NCI-H146 treated with DMSO at 0.1 percent for 48 hours (cell line): ENCODE measurements at regions not wholly inside any gene's neighbourhood (a gene's known extent, or its start where the extent isn't known, plus 50 kb on each side); places are given as distances from the start of the nearest gene placed in this dataset.

ENCODE experiments used
- DNase-seq: peaks from one replicate; lab custom pipeline; 2025; ENCODE audit not compliant: unreplicated experiment; lab: John Stamatoyannopoulos, UW

DNA sequence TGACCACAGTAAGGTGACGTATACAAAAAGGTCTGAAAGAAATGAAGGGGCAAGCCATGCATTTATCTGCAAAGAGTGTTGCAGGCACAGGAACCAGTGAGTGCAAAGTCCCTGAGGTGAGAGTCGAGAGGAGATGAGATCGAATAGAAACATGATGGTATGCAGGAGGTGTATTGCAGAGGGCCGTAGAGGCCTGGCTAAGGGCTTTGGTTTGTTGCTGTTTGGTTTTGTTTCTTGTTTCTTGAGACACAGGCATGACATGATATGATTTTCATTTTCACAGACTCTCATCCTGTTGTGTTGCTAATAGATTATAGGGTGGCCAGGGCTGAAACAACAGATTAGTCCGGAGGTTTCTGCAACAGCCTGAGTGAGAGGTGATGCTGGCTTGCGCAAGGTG lies 80.4 kb downstream of the HSPH1 start:
- no peak for DNase-seq

DNA sequence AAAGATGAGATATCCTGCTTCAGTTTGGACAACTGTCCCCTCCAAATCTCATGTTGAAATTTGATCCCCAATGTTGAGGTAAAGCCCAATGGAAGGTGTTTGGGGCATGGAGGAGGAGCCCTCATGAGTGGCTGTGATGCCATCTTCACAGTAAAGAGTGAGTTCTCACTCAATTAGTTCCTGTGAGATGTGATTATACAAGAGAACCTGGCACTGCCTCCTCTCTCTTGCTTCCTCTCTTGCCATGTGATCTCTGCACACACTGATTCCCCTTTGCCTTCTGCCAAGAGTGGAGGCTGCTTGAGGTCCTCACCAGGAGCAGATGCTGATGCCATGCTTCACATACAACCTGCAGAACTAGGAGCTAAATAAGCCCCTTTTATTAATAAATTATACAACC lies 86.9 kb downstream of the HSPH1 start:
- no peak for DNase-seq

DNA sequence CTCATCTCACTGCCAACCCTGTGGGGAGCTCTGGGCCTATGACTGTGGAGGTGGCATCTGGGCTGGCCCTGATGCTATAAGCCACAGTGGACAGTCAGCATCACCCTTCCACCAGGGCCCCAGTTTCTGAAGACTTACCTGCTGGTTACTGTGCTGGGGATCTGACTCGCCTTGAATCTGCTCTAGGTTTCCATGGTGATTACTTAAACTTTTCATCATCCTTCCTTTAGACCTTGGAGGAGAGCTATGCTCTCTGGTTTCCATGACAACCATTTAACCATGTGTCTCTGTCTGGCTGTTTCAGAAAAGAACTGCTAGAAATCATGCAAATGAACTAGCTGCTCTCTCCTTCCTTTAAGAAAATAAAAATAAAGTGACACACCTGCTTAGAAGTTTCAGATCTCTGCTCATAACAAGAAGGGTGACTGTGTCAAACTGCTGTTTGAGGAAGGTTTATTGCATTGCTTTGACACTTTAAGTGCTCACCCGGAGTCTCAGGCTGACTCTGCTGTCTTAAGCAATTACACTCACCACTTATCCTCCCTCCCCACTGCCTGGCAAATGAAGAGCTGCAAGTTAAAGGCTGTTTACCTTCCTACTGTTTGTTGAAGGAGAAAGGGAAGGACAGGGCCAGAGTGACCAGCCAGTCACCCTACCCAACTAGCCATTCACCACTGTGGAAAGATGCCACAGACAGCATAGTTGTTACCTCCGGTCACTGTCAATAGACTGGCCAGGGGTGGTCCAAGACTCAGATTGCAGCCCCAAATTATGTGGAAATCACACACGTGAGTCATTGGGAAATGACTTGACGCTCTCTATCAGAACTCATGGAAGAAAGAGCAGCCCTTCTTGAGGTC lies 87.6 kb downstream of the HSPH1 start:
- DNase-seq, result no peak

DNA sequence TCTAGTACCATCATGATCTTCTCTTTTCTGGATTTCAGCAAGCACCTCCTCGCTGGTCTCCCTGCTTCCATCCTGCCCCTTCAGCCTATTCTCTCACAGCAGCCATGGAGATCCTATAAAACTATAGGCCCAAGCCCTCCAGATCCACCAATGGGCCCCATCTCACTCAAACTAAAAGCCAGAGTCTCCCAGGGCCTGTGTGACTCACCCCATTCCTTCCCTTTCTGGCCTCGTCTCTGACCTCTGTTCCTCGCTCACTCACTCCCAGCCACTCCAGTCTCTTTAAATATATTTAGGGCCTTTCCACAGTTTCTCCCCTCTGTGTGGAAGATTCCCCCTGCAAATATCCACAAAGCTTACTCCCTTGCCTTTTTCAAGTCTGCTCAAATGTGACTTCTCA lies 89.7 kb downstream of the HSPH1 start:
- no peak for DNase-seq

DNA sequence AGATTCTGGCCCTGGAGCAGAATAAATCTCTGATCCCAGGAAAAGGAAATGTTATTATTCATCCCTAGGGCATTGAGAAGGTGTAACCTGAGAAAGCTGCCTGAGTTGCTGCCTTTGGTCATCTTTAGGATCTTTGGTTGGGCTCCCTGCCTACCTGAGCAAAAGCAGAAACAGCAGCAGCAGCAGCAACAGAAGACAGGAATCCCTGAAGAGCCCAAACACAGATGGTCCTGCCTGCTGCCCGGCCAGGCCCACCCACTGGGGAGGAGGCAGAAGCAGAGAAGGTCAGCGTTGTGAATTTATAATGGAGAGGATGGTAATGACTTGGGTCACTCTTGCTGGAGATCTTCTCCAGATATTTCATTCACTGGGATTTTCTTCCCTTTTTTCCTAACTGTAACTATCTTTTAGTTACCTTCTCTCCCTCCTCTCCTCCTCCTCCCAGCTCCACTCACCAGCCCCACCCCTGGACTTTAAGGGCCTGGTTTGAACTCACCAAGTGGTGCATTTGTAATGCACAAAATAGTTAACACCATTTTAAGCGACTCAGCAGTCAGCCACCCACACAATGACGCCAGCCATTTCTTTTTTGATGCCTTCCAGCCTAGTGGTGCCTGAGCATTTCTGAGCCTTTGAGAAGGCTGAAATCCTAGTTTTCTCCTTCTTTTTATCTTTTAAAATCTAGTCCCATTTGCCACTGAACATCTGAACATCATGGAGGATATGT lies 91.7 kb downstream of the HSPH1 start:
- DNase-seq, result no peak

DNA sequence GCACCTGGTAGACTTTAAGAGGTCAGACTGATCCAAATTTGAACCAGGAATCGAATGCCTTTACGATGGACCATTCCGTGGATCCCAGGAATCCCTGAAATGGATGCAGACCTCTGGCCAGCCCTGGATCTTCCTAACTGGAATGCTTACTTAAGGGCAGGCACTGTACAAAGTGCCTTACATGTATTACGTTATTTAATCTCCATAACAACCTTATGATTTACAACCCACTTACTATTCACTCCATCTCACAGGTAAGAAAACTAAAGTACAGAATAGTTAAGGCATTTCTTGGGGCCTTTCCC lies 93.6 kb downstream of the HSPH1 start:
- DNase-seq, result no peak

DNA sequence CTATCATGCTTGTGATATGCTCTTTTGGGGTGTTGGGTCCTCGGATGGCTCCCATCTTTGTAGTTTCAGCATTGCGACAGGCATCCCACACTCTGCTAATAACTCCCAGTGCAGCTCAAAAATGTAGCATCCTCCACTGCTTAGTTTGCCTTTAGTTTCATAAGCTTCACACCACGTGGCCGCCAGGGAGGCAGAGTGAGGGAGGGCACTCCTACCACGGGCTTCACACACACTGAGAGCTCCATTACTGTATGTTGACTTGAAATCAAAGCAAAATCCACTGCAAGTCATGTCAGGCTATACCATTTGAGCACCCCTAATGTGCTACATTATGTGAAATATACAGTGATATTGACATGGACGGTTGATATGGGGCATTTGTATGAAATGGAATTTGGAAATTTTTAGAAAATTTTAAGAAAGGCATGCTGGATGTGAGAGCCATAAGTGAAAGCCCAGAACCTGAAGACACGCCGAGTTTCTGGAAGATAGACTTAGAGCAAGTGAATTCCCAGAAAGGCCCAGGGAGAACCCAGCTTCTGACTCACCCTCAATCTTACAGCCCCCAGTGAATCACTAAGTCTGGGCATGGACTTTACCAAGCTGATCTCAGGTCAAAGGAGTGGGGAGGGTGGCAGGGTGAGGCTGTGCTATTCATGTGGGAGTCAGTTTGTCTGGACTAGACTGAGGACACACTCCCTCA lies 94.1 kb downstream of the HSPH1 start:
- DNase-seq, result no peak

DNA sequence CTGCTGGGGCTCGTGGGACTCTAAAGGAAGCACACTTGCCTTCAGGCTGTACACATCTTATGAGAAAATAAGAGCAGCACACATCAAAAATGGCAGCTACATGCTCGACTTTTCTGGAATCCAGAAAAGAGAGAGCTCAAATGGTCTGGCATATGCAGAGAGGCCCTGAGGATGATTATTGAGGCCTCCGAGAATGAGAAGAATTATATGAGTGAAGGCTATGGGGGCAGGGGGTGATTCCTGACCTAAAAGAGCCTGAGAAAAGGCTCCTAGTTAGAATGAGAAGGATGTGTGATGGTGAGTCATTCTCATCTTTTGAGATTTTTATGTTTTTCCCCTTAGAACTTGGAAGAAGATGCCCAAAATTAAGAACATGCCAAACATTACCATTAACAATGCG lies 97.1 kb downstream of the HSPH1 start:
- no peak for DNase-seq

DNA sequence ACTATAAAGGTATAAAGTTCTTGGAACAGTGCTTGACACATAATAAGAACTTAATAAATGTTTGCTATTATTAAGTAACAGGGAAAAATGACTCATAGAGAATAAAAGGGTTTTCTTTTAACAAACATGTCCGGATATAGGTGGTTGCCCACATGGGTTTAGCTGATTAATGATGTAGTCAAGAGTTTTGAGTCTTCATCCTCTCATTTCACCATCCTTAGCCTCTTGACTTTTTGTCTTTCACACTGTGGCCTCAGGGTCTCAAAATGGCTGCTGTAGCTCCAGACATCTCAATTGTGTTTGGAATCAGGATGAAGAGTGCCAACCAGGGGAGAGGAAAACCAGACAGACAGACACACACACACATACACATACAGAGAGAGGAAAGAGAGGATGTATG lies 97.9 kb downstream of the HSPH1 start:
- DNase-seq, result no peak

DNA sequence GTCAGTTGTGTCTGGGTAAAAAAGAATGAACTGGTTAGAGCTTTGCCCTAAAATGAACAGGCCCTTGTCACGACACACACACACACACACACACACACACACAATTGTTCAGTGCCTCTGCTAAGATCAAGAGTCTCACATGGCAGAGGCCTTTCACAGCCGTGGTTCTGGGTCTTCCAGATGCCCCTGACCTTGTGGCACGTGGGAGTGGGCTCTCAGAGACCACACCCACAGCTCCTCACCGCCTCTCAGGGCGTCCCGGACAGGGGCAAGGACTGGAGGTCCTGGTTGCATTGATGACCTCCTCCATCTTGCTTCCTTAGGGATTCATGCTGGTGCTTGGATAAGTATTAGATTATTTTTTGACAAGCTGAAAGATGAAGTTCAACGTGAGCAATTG lies 101.0 kb downstream of the HSPH1 start:
- no peak for DNase-seq

DNA sequence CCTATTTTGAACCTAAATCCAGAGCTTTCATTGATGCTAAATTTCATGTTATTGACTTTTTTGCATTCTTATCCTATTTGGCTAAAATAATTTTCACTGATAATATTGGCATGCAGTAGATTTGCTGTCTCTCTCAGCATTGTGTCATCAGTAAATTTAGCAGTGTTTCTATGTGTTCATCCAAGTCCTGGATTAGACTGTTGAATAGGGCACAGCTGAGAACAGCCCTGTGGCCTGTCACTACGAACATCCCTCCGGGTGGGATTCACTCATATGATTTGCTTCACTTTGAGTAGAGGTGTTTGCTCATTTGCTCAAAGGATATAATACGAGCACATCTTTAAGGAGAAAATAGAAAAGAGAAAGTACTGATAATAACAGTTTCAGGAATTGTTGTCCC lies 101.5 kb downstream of the HSPH1 start:
- DNase-seq, result no peak

DNA sequence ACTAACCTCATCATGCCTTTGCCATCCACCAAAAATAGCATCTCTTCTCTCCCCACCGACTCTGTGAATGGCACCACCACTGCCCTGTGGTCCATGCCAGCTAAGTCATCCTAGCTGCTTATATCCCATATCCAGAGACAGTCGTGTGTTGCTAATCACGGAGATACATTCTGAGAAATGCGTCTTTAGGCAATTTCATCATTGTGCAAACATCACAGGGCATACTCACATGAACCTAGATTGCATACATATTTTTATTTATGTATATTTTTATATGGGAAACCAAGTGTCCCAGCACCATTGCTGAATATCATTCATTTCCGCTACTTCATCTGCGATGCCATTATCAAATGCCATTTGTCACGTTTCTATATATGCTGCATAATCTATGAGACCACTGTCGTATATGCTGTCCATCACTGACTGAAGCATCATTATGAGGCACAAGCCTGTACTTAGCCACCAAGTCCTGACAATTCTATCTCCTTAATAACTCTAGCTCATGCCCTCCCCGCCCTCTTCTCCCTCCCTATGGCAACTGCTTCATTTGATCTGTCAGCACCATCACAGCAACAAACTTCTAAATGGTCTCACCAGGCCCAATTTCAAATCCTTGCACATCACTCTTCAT lies 104.2 kb downstream of the HSPH1 start:
- no peak for DNase-seq

DNA sequence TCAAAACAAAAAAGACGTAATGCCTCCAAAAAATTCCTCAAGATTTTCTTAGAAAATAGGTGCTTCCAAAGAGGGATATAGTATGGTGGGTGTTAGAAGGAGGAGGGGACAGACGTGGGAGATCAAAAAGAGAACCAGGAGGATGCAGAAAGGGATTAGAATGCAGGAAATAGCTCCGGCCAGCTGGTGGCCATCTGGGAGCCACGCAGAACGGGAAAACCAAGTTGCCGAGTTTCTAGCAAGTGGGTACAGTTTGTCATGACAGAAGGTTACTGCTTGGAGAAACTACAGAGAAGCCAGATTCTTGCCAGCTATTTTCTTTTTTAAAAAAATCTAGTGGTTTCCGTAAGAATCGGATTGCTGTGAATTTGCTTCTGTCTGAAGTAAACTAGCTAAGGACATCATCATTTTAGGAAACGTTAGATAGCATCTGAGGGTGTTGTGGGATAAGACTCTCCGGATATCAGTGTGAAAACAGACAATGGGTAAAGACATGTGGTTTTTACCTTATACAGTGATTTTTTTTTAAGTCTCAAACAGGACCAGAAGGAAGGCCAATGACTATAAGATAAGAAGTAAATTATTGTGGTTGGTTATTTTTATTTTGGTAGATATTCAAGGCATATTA lies 104.9 kb downstream of the HSPH1 start:
- no peak for DNase-seq

DNA sequence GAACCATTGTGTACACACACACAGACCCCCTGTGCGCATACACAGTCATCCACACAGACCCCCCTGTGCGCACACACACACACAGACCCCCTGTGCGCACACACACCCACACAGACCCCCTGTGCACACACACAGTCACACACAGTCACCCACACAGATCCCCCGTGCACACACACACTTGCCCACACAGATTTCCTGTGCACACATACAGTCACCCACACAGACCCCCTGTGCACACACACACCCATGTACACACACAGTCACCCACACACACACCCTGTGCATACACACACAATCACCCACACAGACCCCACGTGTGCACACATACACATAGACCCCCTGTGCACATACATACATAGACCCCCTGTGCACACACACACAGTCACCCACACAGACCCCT lies 106.1 kb downstream of the HSPH1 start:
- DNase-seq, result no peak

DNA sequence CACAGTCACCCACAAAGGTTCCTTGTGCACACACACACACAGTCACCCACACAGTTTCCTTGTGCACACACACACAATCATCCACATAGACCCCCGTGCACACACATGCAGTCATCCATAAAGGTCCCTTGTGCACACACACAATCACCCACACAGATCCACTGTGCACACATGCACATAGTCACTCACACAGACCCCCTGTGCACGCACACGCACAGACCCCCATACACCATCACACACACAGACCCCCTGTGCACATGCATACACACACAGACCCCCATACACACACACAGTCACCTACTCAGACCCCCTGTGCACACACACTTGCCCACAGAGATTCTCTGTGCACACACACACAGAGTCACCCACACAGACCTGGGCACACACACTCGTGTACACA lies 107.1 kb downstream of the HSPH1 start:
- no peak for DNase-seq

DNA sequence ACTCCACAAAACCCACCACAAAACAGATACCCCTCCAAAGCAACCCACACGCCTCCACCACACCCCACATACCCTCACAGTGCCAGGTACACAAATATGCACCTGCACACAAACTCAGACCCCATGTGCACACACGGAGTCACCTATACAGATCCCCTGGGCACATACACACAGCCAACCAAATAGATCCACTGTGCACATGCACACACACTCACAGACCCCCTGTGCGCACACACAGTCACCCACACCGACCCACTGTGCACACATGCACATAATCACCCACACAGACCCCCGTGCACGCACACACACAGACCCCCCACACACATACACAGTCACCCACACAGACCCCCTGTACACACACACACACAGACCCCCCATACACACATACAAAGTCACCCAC lies 107.8 kb downstream of the HSPH1 start:
- DNase-seq, result no peak

DNA sequence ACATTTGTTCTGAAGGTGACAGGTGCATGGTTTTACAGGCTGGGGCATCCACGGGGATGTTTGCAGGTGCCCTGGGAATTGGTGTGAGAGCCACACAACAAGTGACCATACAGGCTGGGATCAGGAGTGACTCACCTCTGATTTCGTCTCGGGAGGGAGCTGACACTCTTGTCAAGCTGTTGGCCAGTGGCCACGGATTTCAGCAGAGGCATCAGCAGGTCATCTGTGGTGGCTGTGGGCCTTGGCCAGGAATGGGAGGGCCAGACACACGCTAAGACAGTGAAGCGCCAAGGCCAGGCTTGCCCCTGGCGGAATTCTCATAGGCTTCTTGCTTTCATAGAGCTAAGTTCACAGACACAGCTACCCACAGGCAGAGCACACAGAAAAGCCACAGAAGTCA lies 108.6 kb downstream of the HSPH1 start:
- DNase-seq, result no peak

DNA sequence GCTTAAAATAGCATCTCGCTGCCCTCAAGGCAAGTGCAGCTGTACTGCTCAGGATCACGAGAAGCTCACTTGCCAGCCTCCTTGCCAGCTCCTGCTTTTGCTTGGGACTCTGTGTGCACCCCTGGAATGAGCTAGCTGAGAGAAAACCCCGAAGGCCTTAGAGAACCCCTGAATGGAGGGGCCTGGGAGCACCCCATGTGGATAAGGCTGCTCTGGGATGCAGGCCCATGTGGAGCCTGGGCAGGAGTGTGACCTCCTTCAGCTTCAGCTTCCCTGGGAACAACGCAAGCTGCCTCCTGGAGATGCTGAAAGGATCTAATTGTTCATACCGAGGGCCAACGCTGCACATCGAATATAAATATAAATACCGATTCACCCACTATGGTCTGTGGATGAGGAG lies 109.2 kb downstream of the HSPH1 start:
- no peak for DNase-seq

DNA sequence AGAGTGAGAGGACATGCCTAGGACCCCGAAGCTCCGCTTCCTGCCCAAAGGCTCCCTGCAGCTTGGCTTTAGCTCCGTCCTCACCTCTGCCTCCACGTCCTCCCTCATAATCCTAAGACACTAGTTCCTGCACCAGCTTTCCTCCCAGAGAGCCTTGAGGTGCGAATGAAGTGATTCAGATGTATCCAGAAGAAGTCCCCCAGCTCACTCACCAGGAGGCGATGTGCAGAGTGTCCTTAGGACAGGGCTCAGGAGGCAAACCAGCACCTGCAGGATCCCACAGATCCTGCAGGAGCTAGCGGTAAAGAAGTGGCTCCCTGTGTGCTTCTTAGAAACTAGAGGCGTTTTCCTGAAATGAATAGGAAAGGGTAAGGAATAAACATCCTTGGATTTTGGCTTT lies 109.7 kb downstream of the HSPH1 start:
- no peak for DNase-seq

DNA sequence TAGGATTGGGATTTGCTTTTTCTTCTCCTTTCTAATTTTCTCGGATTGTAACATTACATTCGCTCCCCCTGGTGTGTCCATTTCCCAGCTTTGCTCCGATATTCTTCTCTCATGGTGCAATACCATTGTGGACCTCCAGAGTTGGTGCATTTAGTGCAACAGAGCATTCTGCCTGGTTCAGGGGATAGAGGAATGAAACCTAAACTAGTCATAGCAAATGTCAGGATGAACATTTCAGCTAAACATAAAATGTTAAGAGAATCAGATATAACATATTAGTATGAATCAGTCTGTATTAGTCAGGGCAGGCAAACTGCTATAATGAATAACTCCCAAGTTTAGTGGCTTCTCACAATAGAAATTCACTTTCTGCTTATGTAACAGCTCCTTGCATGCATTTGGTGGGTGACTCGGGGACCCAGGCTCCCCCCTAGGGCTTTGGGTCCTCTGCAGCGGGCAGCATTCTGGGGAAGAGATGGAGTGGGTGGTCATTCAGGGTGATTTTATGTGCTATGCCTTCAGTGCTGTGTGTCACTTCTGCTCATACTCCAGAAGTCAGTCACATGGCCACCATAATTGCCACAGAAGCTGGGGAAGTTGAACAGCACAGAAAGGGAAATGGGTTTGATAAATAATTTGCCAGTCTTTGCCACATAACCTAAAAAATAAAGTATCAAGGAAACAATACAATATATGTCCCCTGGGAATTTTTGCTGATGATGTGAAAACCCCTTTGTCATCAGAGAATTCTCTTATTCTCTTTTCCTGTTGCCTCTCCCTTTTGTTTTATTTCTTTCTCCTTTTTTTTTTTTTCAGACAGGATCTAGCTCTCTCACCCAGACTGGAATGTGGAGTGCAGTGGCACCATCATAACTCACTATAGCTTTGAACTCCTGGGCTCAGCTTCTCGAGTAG lies 111.0 kb downstream of the HSPH1 start:
- DNase-seq, result no peak
